ENCODE measurements at regions not wholly inside any gene's neighbourhood (a gene's known extent, or its start where the extent isn't known, plus 50 kb on each side); places are given as distances from the start of the nearest gene placed in this dataset.
A peak's percentile ranks its signal among the peaks of the same experiment; 100 is the strongest.

- FAIRE-seq, result no peak
- Histone ChIP-seq H3K4me1 (peaks cover 61% of the 10 kb centered on the region), H3K27ac (peak overlapping the region; percentile 74 to 83), H3K9me3 (no peaks in the 10 kb centered on the region), H3K4me3 (no peak overlapping the region), H3K4me2 (peak overlapping the region; percentile 62)
- DNase-seq (ENCODE audit: low read depth in 1 of 2, low spot score in 1 of 2), result peak in 1 of 2 experiments; percentile 37
- ATAC-seq, result peak; percentile 5 to 17; a peak in 3 of 6 replicates
- WGBS (ENCODE audit: missing lambda C conversion rate), result 16% methylated on average over 2 of the region's 2 CpGs
- TF ChIP-seq EP300 (IDR thresholded peaks at IDR 0.05), result no peak
- TF ChIP-seq JUN (IDR thresholded peaks at IDR 0.05), result no peak
- no peak for TF ChIP-seq CHD2 (IDR thresholded peaks at IDR 0.05; ENCODE audit: low read length, partially characterized antibody)
- no peak for TF ChIP-seq RFX5 (IDR thresholded peaks at IDR 0.05)
- TF ChIP-seq FOSL2 (IDR thresholded peaks at IDR 0.05), result no peak
- TF ChIP-seq FOSL2 (CRISPR knock-in tag; IDR thresholded peaks at IDR 0.05), result no peak
- TF ChIP-seq ZNF302 (CRISPR knock-in tag; IDR thresholded peaks at IDR 0.05), result no peak
- ChIA-PET POLR2A (interaction anchor here (1.1 to 2.1 kb wide), 3 partner anchors 35 to 167 kb away, joined by 4 to 18 read pairs (median 8); partner anchors contain the start of gene PKDCC), CTCF (interaction anchor here (1.1 to 3.0 kb wide), 4 partner anchors 41 to 121 kb away, joined by 3 to 17 read pairs (median 5); no protein-coding TSS in a partner anchor)
Measured at GRCh38 chr2:41965909-41966295, 81.9 kb upstream of the PKDCC start.

GRCh38 chr2:41966431-41966893, 81.4 kb upstream of the PKDCC start:
- Histone ChIP-seq H3K4me3 (no peak overlapping the region), H3K4me1 (peaks cover 61% of the 10 kb centered on the region), H3K27ac (peak overlapping the region; percentile 74 to 83), H3K4me2 (peak overlapping the region; percentile 62), H3K9me3 (no peaks in the 10 kb centered on the region)
- ChIA-PET POLR2A (interaction anchor here (1.1 to 2.1 kb wide), 3 partner anchors 36 to 166 kb away, joined by 4 to 18 read pairs (median 8); partner anchors contain the start of gene PKDCC), CTCF (interaction anchor here (1.1 to 3.0 kb wide), 6 partner anchors 41 to 120 kb away, joined by 3 to 17 read pairs (median 5); no protein-coding TSS in a partner anchor)
- peak; percentile 79 to 89 for DNase-seq (ENCODE audit: low read depth in 1 of 2, low spot score in 1 of 2)
- peak; percentile 76 for FAIRE-seq
- WGBS (ENCODE audit: missing lambda C conversion rate), result 1% methylated on average over 7 of the region's 10 CpGs
- TF ChIP-seq JUNB (IDR thresholded peaks at IDR 0.05) (peak; percentile 89), EP300 (IDR thresholded peaks at IDR 0.05) (peak; percentile 77 to 90; a peak in 3 of 5 replicates), RCOR1 (IDR thresholded peaks at IDR 0.05; ENCODE audit: low read depth, low read length) (no peak), CBX8 (IDR thresholded peaks at IDR 0.05) (no peak), KDM1A (IDR thresholded peaks at IDR 0.05; ENCODE audit: low read depth) (no peak), TFCP2L1 (CRISPR knock-in tag; IDR thresholded peaks at IDR 0.05) (no peak), ZFP36 (IDR thresholded peaks at IDR 0.05; ENCODE audit: borderline replicate concordance, partially characterized antibody) (no peak), CTCF (IDR thresholded peaks at IDR 0.05) (no peak), GATA3 (IDR thresholded peaks at IDR 0.05; ENCODE audit: borderline replicate concordance) (peak; percentile 92), MAFK (IDR thresholded peaks at IDR 0.05; ENCODE audit: partially characterized antibody) (no peak), RFX5 (IDR thresholded peaks at IDR 0.05) (no peak), RAD21 (conservative IDR thresholded peaks at IDR 0.05 in 1 of 2, IDR thresholded peaks at IDR 0.05 in 1 of 2) (peak; percentile 29 to 56; a peak in 4 of 5 replicates), SMC3 (IDR thresholded peaks at IDR 0.05) (peak; percentile 49; the same call in 2 of the 3 replicates), NR3C1 (IDR thresholded peaks at IDR 0.05) (no peak), JUN (IDR thresholded peaks at IDR 0.05) (peak; percentile 87 to 92), CHD2 (IDR thresholded peaks at IDR 0.05; ENCODE audit: low read length, partially characterized antibody) (no peak), EHMT2 (IDR thresholded peaks at IDR 0.05; ENCODE audit: low read depth) (no peak), MAX (IDR thresholded peaks at IDR 0.05) (peak; percentile 73; the same call in 1 of the 2 replicates), EHF (CRISPR knock-in tag; IDR thresholded peaks at IDR 0.05) (no peak), FOSL2 (IDR thresholded peaks at IDR 0.05) (peak; percentile 74), FOSL2 (CRISPR knock-in tag; IDR thresholded peaks at IDR 0.05) (peak; percentile 94), HES2 (IDR thresholded peaks at IDR 0.05) (peak; percentile 76), CEBPB (IDR thresholded peaks at IDR 0.05) (peak in 1 of 2 experiments; percentile 75; a peak in 2 of 4 replicates), BCL3 (IDR thresholded peaks at IDR 0.05) (peak; percentile 75; the same call in 2 of the 3 replicates), FOXS1 (CRISPR knock-in tag; IDR thresholded peaks at IDR 0.05) (peak; percentile 82; the same call in 1 of the 2 replicates), POLR2A (IDR thresholded peaks at IDR 0.05; ENCODE audit: low read length) (no peak)
- ATAC-seq, result peak; percentile 81 to 89

All from A549 (cell line).